ENCODE measurements at regions not wholly inside any gene's neighbourhood (a gene's known extent, or its start where the extent isn't known, plus 50 kb on each side); places are given as distances from the start of the nearest gene placed in this dataset.

GRCh38 chr6:67897998-67898607 is 737.0 kb upstream of the ADGRB3 start:
- no peak for FAIRE-seq
- TF ChIP-seq TAF1 (IDR thresholded peaks at IDR 0.05; ENCODE audit: low read depth, low read length) (no peak), POLR2A (IDR thresholded peaks at IDR 0.05; ENCODE audit: low read depth, low read length) (no peak), POU2F2 (IDR thresholded peaks at IDR 0.05; ENCODE audit: low read depth, low read length) (no peak), SPI1 (IDR thresholded peaks at IDR 0.05; ENCODE audit: low read depth, low read length) (no peak), POLR2AphosphoS5 (IDR thresholded peaks at IDR 0.05; ENCODE audit: low read depth, low read length) (no peak), PAX5 (IDR thresholded peaks at IDR 0.05; ENCODE audit: insufficient read depth, low read length, severe bottlenecking) (no peak)

GRCh38 chr6:67896476-67896875 is 738.6 kb upstream of the ADGRB3 start:
- FAIRE-seq, result no peak
- TF ChIP-seq PAX5 (IDR thresholded peaks at IDR 0.05; ENCODE audit: insufficient read depth, low read length, severe bottlenecking) (no peak), TAF1 (IDR thresholded peaks at IDR 0.05; ENCODE audit: low read depth, low read length) (no peak), POU2F2 (IDR thresholded peaks at IDR 0.05; ENCODE audit: low read depth, low read length) (no peak), SPI1 (IDR thresholded peaks at IDR 0.05; ENCODE audit: low read depth, low read length) (no peak), POLR2AphosphoS5 (IDR thresholded peaks at IDR 0.05; ENCODE audit: low read depth, low read length) (no peak), POLR2A (IDR thresholded peaks at IDR 0.05; ENCODE audit: low read depth, low read length) (no peak)

More at GRCh38 chr6:67897998-67898607, 737.0 kb upstream of the ADGRB3 start:
- no peak for DNase-seq (ENCODE audit: insufficient read length, low spot score)

GRCh38 chr6:67889682-67889995 is 745.4 kb upstream of the ADGRB3 start:
- DNase-seq (ENCODE audit: insufficient read length, low spot score) (no peak), FAIRE-seq (no peak)
- TF ChIP-seq POLR2AphosphoS5 (IDR thresholded peaks at IDR 0.05; ENCODE audit: low read depth, low read length), result no peak
- TF ChIP-seq PAX5 (IDR thresholded peaks at IDR 0.05; ENCODE audit: insufficient read depth, low read length, severe bottlenecking), result no peak
- TF ChIP-seq POLR2A (IDR thresholded peaks at IDR 0.05; ENCODE audit: low read depth, low read length), result no peak
- no peak for TF ChIP-seq POU2F2 (IDR thresholded peaks at IDR 0.05; ENCODE audit: low read depth, low read length)
- TF ChIP-seq SPI1 (IDR thresholded peaks at IDR 0.05; ENCODE audit: low read depth, low read length), result no peak

More at GRCh38 chr6:67896476-67896875, 738.6 kb upstream of the ADGRB3 start:
- no peak for DNase-seq (ENCODE audit: insufficient read length, low spot score)

GRCh38 chr6:67888886-67889681 is 746.0 kb upstream of the ADGRB3 start:
- TF ChIP-seq POLR2A (IDR thresholded peaks at IDR 0.05; ENCODE audit: low read depth, low read length) (no peak), POU2F2 (IDR thresholded peaks at IDR 0.05; ENCODE audit: low read depth, low read length) (no peak), POLR2AphosphoS5 (IDR thresholded peaks at IDR 0.05; ENCODE audit: low read depth, low read length) (no peak), TAF1 (IDR thresholded peaks at IDR 0.05; ENCODE audit: low read depth, low read length) (no peak), SPI1 (IDR thresholded peaks at IDR 0.05; ENCODE audit: low read depth, low read length) (no peak), PAX5 (IDR thresholded peaks at IDR 0.05; ENCODE audit: insufficient read depth, low read length, severe bottlenecking) (no peak)
- no peak for DNase-seq (ENCODE audit: insufficient read length, low spot score)
- FAIRE-seq, result no peak

- TF ChIP-seq POLR2AphosphoS5 (IDR thresholded peaks at IDR 0.05; ENCODE audit: low read depth, low read length) (no peak), POU2F2 (IDR thresholded peaks at IDR 0.05; ENCODE audit: low read depth, low read length) (no peak), SPI1 (IDR thresholded peaks at IDR 0.05; ENCODE audit: low read depth, low read length) (no peak), PAX5 (IDR thresholded peaks at IDR 0.05; ENCODE audit: insufficient read depth, low read length, severe bottlenecking) (no peak), POLR2A (IDR thresholded peaks at IDR 0.05; ENCODE audit: low read depth, low read length) (no peak), TAF1 (IDR thresholded peaks at IDR 0.05; ENCODE audit: low read depth, low read length) (no peak)
- no peak for FAIRE-seq
- DNase-seq (ENCODE audit: insufficient read length, low spot score), result no peak
These were observed 746.6 kb upstream of the ADGRB3 start for GRCh38 chr6:67888546-67888885.

- TF ChIP-seq POLR2A (IDR thresholded peaks at IDR 0.05; ENCODE audit: low read depth, low read length), result no peak
- no peak for TF ChIP-seq PAX5 (IDR thresholded peaks at IDR 0.05; ENCODE audit: insufficient read depth, low read length, severe bottlenecking)
- no peak for TF ChIP-seq POLR2AphosphoS5 (IDR thresholded peaks at IDR 0.05; ENCODE audit: low read depth, low read length)
- TF ChIP-seq SPI1 (IDR thresholded peaks at IDR 0.05; ENCODE audit: low read depth, low read length), result no peak
- TF ChIP-seq TAF1 (IDR thresholded peaks at IDR 0.05; ENCODE audit: low read depth, low read length), result no peak
- TF ChIP-seq POU2F2 (IDR thresholded peaks at IDR 0.05; ENCODE audit: low read depth, low read length), result no peak
- DNase-seq (ENCODE audit: insufficient read length, low spot score) (no peak), FAIRE-seq (no peak)
These were observed 747.1 kb upstream of the ADGRB3 start for GRCh38 chr6:67887747-67888545.

- TF ChIP-seq POU2F2 (IDR thresholded peaks at IDR 0.05; ENCODE audit: low read depth, low read length) (no peak), PAX5 (IDR thresholded peaks at IDR 0.05; ENCODE audit: insufficient read depth, low read length, severe bottlenecking) (no peak), SPI1 (IDR thresholded peaks at IDR 0.05; ENCODE audit: low read depth, low read length) (no peak), TAF1 (IDR thresholded peaks at IDR 0.05; ENCODE audit: low read depth, low read length) (no peak), POLR2A (IDR thresholded peaks at IDR 0.05; ENCODE audit: low read depth, low read length) (no peak), POLR2AphosphoS5 (IDR thresholded peaks at IDR 0.05; ENCODE audit: low read depth, low read length) (no peak)
- no peak for FAIRE-seq
- DNase-seq (ENCODE audit: insufficient read length, low spot score), result no peak
These were observed 747.7 kb upstream of the ADGRB3 start for GRCh38 chr6:67887419-67887746.

GRCh38 chr6:67886840-67887292 is 748.2 kb upstream of the ADGRB3 start:
- no peak for DNase-seq (ENCODE audit: insufficient read length, low spot score)
- TF ChIP-seq POLR2A (IDR thresholded peaks at IDR 0.05; ENCODE audit: low read depth, low read length), result no peak
- TF ChIP-seq PAX5 (IDR thresholded peaks at IDR 0.05; ENCODE audit: insufficient read depth, low read length, severe bottlenecking), result no peak
- no peak for TF ChIP-seq SPI1 (IDR thresholded peaks at IDR 0.05; ENCODE audit: low read depth, low read length)
- TF ChIP-seq POU2F2 (IDR thresholded peaks at IDR 0.05; ENCODE audit: low read depth, low read length), result no peak
- no peak for TF ChIP-seq TAF1 (IDR thresholded peaks at IDR 0.05; ENCODE audit: low read depth, low read length)
- no peak for TF ChIP-seq POLR2AphosphoS5 (IDR thresholded peaks at IDR 0.05; ENCODE audit: low read depth, low read length)

More at GRCh38 chr6:67886840-67887292, 748.2 kb upstream of the ADGRB3 start:
- no peak for FAIRE-seq

Measured in GM12891 (cell line).